H4 (cell line): ENCODE measurements at regions not wholly inside any gene's neighbourhood (a gene's known extent, or its start where the extent isn't known, plus 50 kb on each side); places are given as distances from the start of the nearest gene placed in this dataset.
"Not testable (repeated sequence)": the region's sequence is repeated elsewhere in the genome, so short reads cannot be mapped to it uniquely, and the experiment has no call there.

Experiments used
- DNase-seq: peaks from one replicate; pipeline ENCODE4 v3.0.0-alpha.2; 2015; ENCODE audit warnings: low spot score

GRCh38 chr6:14597090-14597489 is 479.5 kb downstream of the CD83 start:
- no peak for DNase-seq

- no peak for DNase-seq
Observed at GRCh38 chr6:14598017-14598864, 480.7 kb downstream of the CD83 start.

- DNase-seq: not testable (repeated sequence)
Observed at GRCh38 chr6:14600306-14600705, 482.7 kb downstream of the CD83 start.

GRCh38 chr6:14601490-14601889 is 483.9 kb downstream of the CD83 start:
- DNase-seq: no peak

- DNase-seq: no peak
Observed at GRCh38 chr6:14606353-14606752, 488.8 kb downstream of the CD83 start.

- DNase-seq: no peak
Observed at GRCh38 chr6:14610141-14610540, 492.6 kb downstream of the CD83 start.

- no peak for DNase-seq
Observed at GRCh38 chr6:14612016-14612980, 494.7 kb downstream of the CD83 start.

- no peak for DNase-seq
Observed at GRCh38 chr6:14614631-14615030, 497.1 kb downstream of the CD83 start.

GRCh38 chr6:14616656-14617055 is 499.1 kb downstream of the CD83 start:
- no peak for DNase-seq

- no peak for DNase-seq
Observed at GRCh38 chr6:14618759-14619418, 501.3 kb downstream of the CD83 start.

GRCh38 chr6:14619419-14619781 is 501.8 kb downstream of the CD83 start:
- DNase-seq: no peak

- DNase-seq: no peak
Observed at GRCh38 chr6:14620522-14620921, 502.9 kb downstream of the CD83 start.

- no peak for DNase-seq
Observed at GRCh38 chr6:14621518-14621917, 503.9 kb downstream of the CD83 start.

GRCh38 chr6:14622085-14622484 is 504.5 kb downstream of the CD83 start:
- DNase-seq: no peak

GRCh38 chr6:14622909-14623505 is 505.4 kb downstream of the CD83 start:
- DNase-seq: no peak

GRCh38 chr6:14625173-14625895 is 507.8 kb downstream of the CD83 start:
- no peak for DNase-seq

GRCh38 chr6:14626556-14626955 is 509.0 kb downstream of the CD83 start:
- no peak for DNase-seq

- no peak for DNase-seq
Observed at GRCh38 chr6:14630016-14630415, 512.4 kb downstream of the CD83 start.

GRCh38 chr6:14633479-14633878 is 515.9 kb downstream of the CD83 start:
- DNase-seq: no peak

GRCh38 chr6:14634072-14634471 is 516.5 kb downstream of the CD83 start:
- no peak for DNase-seq

GRCh38 chr6:14635195-14635594 is 517.6 kb downstream of the CD83 start:
- no peak for DNase-seq
